A673 (cell line): ENCODE measurements at regions not wholly inside any gene's neighbourhood (a gene's known extent, or its start where the extent isn't known, plus 50 kb on each side); places are given as distances from the start of the nearest gene placed in this dataset.

Experiments
- EZH2 ChIP-seq: fragments of 200-600 bp; sonication (generic); IDR thresholded peaks from 2 replicates; pipeline ENCODE4 v1.6.1; 2017; ENCODE audit warnings: borderline replicate concordance, low read depth, mild to moderate bottlenecking, mixed read lengths, antibody characterized with exemption, low read length; ENCODE audit not compliant: poor library complexity, severe bottlenecking
- TF ChIP-seq, protein P1 (sequence below): fragments of 300-800, 200-600 bp; sonication (generic); conservative IDR thresholded peaks from 2 replicates; pipeline ENCODE4 v1.5.1; 2017; ENCODE audit warnings: low read depth, mild to moderate bottlenecking, antibody characterized with exemption, low read length, moderate library complexity, mixed read lengths

- TF ChIP-seq, protein P1, sequence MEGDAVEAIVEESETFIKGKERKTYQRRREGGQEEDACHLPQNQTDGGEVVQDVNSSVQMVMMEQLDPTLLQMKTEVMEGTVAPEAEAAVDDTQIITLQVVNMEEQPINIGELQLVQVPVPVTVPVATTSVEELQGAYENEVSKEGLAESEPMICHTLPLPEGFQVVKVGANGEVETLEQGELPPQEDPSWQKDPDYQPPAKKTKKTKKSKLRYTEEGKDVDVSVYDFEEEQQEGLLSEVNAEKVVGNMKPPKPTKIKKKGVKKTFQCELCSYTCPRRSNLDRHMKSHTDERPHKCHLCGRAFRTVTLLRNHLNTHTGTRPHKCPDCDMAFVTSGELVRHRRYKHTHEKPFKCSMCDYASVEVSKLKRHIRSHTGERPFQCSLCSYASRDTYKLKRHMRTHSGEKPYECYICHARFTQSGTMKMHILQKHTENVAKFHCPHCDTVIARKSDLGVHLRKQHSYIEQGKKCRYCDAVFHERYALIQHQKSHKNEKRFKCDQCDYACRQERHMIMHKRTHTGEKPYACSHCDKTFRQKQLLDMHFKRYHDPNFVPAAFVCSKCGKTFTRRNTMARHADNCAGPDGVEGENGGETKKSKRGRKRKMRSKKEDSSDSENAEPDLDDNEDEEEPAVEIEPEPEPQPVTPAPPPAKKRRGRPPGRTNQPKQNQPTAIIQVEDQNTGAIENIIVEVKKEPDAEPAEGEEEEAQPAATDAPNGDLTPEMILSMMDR = no peak
- TF ChIP-seq EZH2 = no peak
These were observed 2153.4 kb upstream of the RAG2 start for GRCh38 chr11:38751421-38751820.
